Kidney (tissue), 13 donors: ENCODE measurements at regions not wholly inside any gene's neighbourhood (a gene's known extent, or its start where the extent isn't known, plus 50 kb on each side); places are given as distances from the start of the nearest gene placed in this dataset.

ENCODE experiments used
- DNase-seq, 5 donors: peaks; one replicate each; pipeline ENCODE4 v3.0.0-alpha.2; 2013 to 2020
- FAIRE-seq: peaks from 2 replicates; lab custom pipeline; 2012; peaks lifted over from hg19 to GRCh38; lab: Jason Lieb, UNC
- H3K27ac ChIP-seq, 2 donors: one replicate each; pipeline ENCODE4 v1.7.0; 2013; ENCODE audit warnings: low read depth in 2 of 2, low read length in 2 of 2, inconsistent platforms in 1 of 2
- H3K27me3 ChIP-seq: one replicate; pipeline ENCODE4 v1.7.1; 2013; ENCODE audit warnings: low read length, inconsistent platforms; ENCODE audit not compliant: control insufficient read depth, insufficient read depth
- H3K36me3 ChIP-seq, 3 donors: one replicate each; pipeline versions ENCODE4 v1.7.0 to v1.7.1; 2013; ENCODE audit warnings: low read length in 3 of 3, control low read depth in 1 of 3, inconsistent platforms in 1 of 3; ENCODE audit not compliant: insufficient read depth in 3 of 3, control insufficient read depth in 2 of 3
- H3K4me1 ChIP-seq, 3 donors: one replicate each; pipeline versions ENCODE4 v1.7.0 to v1.7.1; 2013; ENCODE audit warnings: low read length in 3 of 3, inconsistent platforms in 1 of 3, low read depth in 1 of 3; ENCODE audit not compliant: control insufficient read depth in 2 of 3, insufficient read depth in 2 of 3
- H3K4me3 ChIP-seq, 3 donors: one replicate each; pipeline versions ENCODE4 v1.7.0 to v1.8.1; 2013; ENCODE audit warnings: low read length in 3 of 3, control low read depth in 1 of 3, inconsistent platforms in 1 of 3
- H3K9ac ChIP-seq, 3 donors: one replicate each; pipeline versions ENCODE4 v1.7.0 to v1.7.1; 2013; ENCODE audit warnings: low read length in 3 of 3, control low read depth in 1 of 3, inconsistent platforms in 1 of 3
- H3K9me3 ChIP-seq, 3 donors: one replicate each; pipeline versions ENCODE4 v1.7.0 to v1.7.1; 2013; ENCODE audit warnings: low read length in 3 of 3, control low read depth in 1 of 3, inconsistent platforms in 1 of 3; ENCODE audit not compliant: control insufficient read depth in 2 of 3, insufficient read depth in 1 of 3
- intact Hi-C: fragments of 100-400 bp; cut with DNase I; formaldehyde crosslinking; loops from one replicate; pipeline ENCODE4 v1.11.1; 2022
- TF ChIP-seq, protein P1 (sequence below): IDR thresholded peaks from 3 replicates; pipeline ENCODE4 v1.5.1; 2012; ENCODE audit warnings: mild to moderate bottlenecking, moderate library complexity, borderline replicate concordance; ENCODE audit not compliant: insufficient read depth; ENCODE audit errors: extremely low read depth
- donor health status: control.
- donor health status: control.
- donor health status: control.
- donor health status: control.
- donor health status: control.
- donor health status: DM: yes; HTN: yes; CAD: no.
- donor health status: Normal renal cell carcinoma (clear cell type).

DNA sequence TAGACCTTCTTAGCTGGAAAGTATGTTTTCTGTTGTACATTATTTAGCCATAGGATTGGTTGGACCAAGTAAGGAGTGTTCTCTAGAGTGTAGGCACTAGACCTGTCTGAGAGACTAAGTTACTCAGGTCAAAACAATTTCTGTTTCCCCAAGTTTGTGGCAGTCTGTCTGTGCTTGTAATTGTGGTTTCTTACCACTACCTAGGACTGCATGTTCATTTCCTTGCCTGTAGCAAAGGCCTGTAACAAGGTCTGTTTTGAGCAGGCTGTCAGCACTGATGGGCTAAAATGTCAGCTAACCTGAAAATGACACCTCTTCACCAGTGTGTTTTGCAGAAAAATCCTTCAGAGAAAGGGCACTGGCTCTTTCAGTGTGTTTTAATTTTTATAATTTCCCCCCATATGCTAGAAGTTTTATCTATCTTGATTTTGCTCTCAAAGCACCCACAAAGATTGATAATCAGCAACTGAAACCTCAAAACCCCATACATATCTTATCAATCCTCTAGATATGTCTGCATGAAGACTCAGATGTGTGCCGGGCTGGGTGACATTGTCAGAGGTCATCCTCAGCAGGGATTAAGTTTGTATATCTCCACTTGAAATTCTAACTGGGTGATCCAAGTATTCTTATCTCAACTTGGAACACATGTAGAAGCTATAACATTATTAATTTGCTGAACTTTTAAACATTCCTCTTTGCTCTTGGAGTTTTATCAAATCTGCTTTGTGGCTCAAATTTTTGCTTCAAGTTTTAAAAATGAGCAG is 50.7 kb upstream of the ST6GALNAC3 start:
- intact Hi-C loops, result no loop called here
- no peak for FAIRE-seq
- no peak overlapping the region for H3K9ac ChIP-seq

More for the DNA sequence above, 50.7 kb upstream of the ST6GALNAC3 start:
- H3K27ac ChIP-seq, result no peak overlapping the region
- H3K4me3 ChIP-seq, result no peak overlapping the region
- TF ChIP-seq, protein P1, sequence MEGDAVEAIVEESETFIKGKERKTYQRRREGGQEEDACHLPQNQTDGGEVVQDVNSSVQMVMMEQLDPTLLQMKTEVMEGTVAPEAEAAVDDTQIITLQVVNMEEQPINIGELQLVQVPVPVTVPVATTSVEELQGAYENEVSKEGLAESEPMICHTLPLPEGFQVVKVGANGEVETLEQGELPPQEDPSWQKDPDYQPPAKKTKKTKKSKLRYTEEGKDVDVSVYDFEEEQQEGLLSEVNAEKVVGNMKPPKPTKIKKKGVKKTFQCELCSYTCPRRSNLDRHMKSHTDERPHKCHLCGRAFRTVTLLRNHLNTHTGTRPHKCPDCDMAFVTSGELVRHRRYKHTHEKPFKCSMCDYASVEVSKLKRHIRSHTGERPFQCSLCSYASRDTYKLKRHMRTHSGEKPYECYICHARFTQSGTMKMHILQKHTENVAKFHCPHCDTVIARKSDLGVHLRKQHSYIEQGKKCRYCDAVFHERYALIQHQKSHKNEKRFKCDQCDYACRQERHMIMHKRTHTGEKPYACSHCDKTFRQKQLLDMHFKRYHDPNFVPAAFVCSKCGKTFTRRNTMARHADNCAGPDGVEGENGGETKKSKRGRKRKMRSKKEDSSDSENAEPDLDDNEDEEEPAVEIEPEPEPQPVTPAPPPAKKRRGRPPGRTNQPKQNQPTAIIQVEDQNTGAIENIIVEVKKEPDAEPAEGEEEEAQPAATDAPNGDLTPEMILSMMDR, result no peak
- no peak for DNase-seq
- no peaks in the 10 kb centered on the region for H3K4me1 ChIP-seq
- no peaks in the 10 kb centered on the region for H3K9me3 ChIP-seq
- H3K36me3 ChIP-seq, result no peaks in the 10 kb centered on the region
- H3K27me3 ChIP-seq, result no peaks in the 10 kb centered on the region
